Skeletal muscle cell (primary cell): ENCODE measurements at regions not wholly inside any gene's neighbourhood (a gene's known extent, or its start where the extent isn't known, plus 50 kb on each side); places are given as distances from the start of the nearest gene placed in this dataset.
A peak's percentile ranks its signal among the peaks of the same experiment; 100 is the strongest.

ENCODE experiments used
- DNase-seq: peaks from one replicate; pipeline ENCODE4 v3.0.0-alpha.2; 2010; ENCODE audit warnings: low read depth
- H3K4me3 ChIP-seq: 2 replicates; pipeline ENCODE4 v1.5.1; 2011; ENCODE audit warnings: low read depth, mild to moderate bottlenecking, control low read depth, low read length, moderate library complexity

- DNase-seq: no peak
- no peak overlapping the region for H3K4me3 ChIP-seq
Observed at GRCh38 chr1:54497338-54497737, 50.7 kb upstream of the ACOT11 start.

GRCh38 chr1:54495954-54496353 is 52.1 kb upstream of the ACOT11 start:
- DNase-seq: no peak
- H3K4me3 ChIP-seq: no peak overlapping the region

- DNase-seq: no peak
- H3K4me3 ChIP-seq: no peak overlapping the region
Observed at GRCh38 chr1:54493608-54494007, 54.4 kb upstream of the ACOT11 start.

GRCh38 chr1:54490361-54491248 is 57.4 kb upstream of the ACOT11 start:
- no peak overlapping the region for H3K4me3 ChIP-seq
- DNase-seq: no peak

- no peak overlapping the region for H3K4me3 ChIP-seq
- DNase-seq: no peak
Observed at GRCh38 chr1:54489627-54490250, 58.3 kb upstream of the ACOT11 start.

GRCh38 chr1:54488779-54489626 is 59.0 kb upstream of the ACOT11 start:
- DNase-seq: peak; percentile 33
- peak overlapping the region; percentile 57 for H3K4me3 ChIP-seq

GRCh38 chr1:54488065-54488750 is 59.8 kb upstream of the ACOT11 start:
- H3K4me3 ChIP-seq: peak overlapping the region; percentile 57

GRCh38 chr1:54487571-54488050 is 60.4 kb upstream of the ACOT11 start:
- DNase-seq: no peak
- peak overlapping the region; percentile 30 for H3K4me3 ChIP-seq

More at GRCh38 chr1:54488065-54488750, 59.8 kb upstream of the ACOT11 start:
- DNase-seq: peak; percentile 51

GRCh38 chr1:54486907-54487306 is 61.1 kb upstream of the ACOT11 start:
- no peak for DNase-seq
- no peak overlapping the region for H3K4me3 ChIP-seq

GRCh38 chr1:54485416-54485815 is 62.6 kb upstream of the ACOT11 start:
- no peak for DNase-seq
- H3K4me3 ChIP-seq: no peak overlapping the region

- DNase-seq: no peak
- no peak overlapping the region for H3K4me3 ChIP-seq
Observed at GRCh38 chr1:54483875-54484437, 64.1 kb upstream of the ACOT11 start.

GRCh38 chr1:54481201-54481884 is 66.7 kb upstream of the ACOT11 start:
- no peak overlapping the region for H3K4me3 ChIP-seq
- no peak for DNase-seq

- H3K4me3 ChIP-seq: no peak overlapping the region
- no peak for DNase-seq
Observed at GRCh38 chr1:54480525-54480848, 67.5 kb upstream of the ACOT11 start.

GRCh38 chr1:54479841-54480524 is 68.0 kb upstream of the ACOT11 start:
- no peak for DNase-seq
- H3K4me3 ChIP-seq: no peak overlapping the region

- DNase-seq: no peak
- no peak overlapping the region for H3K4me3 ChIP-seq
Observed at GRCh38 chr1:54479251-54479650, 68.8 kb upstream of the ACOT11 start.

GRCh38 chr1:54477153-54477561 is 70.9 kb upstream of the ACOT11 start:
- H3K4me3 ChIP-seq: no peak overlapping the region
- DNase-seq: no peak

GRCh38 chr1:54476530-54477109 is 70.4 kb upstream of the SSBP3 start:
- H3K4me3 ChIP-seq: no peak overlapping the region
- DNase-seq: no peak
